ENCODE measurements at regions not wholly inside any gene's neighbourhood (a gene's known extent, or its start where the extent isn't known, plus 50 kb on each side); places are given as distances from the start of the nearest gene placed in this dataset.
A peak's percentile ranks its signal among the peaks of the same experiment; 100 is the strongest.

DNA sequence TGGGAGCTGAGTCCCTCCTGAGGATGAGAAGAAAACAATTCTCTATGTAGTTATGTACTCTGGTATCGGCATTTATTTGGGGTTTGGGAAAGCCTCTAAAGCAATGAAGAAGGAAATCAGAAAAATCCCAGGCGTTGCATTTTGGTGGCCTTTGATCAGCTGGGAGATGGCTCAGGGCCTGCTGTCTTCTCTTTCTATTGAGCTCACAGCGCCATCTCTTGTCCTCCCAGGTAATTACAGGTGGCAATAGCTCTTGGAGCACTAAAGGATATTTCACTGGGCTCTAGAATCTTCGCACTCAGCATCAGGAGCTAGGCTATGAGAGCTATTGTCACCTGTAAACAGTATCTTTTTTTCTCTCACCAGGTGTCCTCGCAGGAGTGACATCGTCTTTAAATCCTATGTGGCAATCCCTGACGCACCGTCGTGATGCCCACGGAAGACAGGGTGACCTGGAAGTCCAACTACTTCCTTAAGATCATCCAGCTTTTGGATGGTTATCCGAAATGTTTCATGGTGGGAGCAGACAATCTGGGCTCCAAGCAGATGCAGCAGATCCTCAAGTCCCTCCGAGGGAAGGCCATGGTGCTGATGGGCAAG lies 76.1 kb upstream of the PMAIP1 start:
- no peaks in the 10 kb centered on the region for H3K4me1 ChIP-seq (ENCODE audit: control insufficient read depth in 2 of 3, insufficient read depth in 2 of 3, low read depth in 1 of 3, low read length in 3 of 3)
- intact Hi-C loops (cut with DNase I): loop anchor here (10.0 kb wide), 1 partner anchor 379 kb away; no protein-coding TSS in a partner anchor
- TF ChIP-seq, protein P1, sequence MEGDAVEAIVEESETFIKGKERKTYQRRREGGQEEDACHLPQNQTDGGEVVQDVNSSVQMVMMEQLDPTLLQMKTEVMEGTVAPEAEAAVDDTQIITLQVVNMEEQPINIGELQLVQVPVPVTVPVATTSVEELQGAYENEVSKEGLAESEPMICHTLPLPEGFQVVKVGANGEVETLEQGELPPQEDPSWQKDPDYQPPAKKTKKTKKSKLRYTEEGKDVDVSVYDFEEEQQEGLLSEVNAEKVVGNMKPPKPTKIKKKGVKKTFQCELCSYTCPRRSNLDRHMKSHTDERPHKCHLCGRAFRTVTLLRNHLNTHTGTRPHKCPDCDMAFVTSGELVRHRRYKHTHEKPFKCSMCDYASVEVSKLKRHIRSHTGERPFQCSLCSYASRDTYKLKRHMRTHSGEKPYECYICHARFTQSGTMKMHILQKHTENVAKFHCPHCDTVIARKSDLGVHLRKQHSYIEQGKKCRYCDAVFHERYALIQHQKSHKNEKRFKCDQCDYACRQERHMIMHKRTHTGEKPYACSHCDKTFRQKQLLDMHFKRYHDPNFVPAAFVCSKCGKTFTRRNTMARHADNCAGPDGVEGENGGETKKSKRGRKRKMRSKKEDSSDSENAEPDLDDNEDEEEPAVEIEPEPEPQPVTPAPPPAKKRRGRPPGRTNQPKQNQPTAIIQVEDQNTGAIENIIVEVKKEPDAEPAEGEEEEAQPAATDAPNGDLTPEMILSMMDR (IDR thresholded peaks at IDR 0.05; ENCODE audit: borderline replicate concordance, extremely low read depth, insufficient read depth): peak; percentile 88
- no peak overlapping the region for H3K4me3 ChIP-seq (ENCODE audit: low read length in 3 of 3)
- no peak overlapping the region for H3K27ac ChIP-seq (ENCODE audit: low read depth in 2 of 2, low read length in 2 of 2)
- H3K36me3 ChIP-seq (ENCODE audit: control insufficient read depth in 2 of 3, insufficient read depth in 3 of 3, low read length in 3 of 3): no peaks in the 10 kb centered on the region
- no peaks in the 10 kb centered on the region for H3K27me3 ChIP-seq (ENCODE audit: control insufficient read depth, insufficient read depth, low read length)
- H3K9me3 ChIP-seq (ENCODE audit: control insufficient read depth in 2 of 3, insufficient read depth in 1 of 3, low read length in 3 of 3): no peaks in the 10 kb centered on the region
- FAIRE-seq (no peak), DNase-seq (peak in 4 of 5 donors; percentile 76 to 93 (median 86))
- no peak overlapping the region for H3K9ac ChIP-seq (ENCODE audit: low read length in 3 of 3)

DNA sequence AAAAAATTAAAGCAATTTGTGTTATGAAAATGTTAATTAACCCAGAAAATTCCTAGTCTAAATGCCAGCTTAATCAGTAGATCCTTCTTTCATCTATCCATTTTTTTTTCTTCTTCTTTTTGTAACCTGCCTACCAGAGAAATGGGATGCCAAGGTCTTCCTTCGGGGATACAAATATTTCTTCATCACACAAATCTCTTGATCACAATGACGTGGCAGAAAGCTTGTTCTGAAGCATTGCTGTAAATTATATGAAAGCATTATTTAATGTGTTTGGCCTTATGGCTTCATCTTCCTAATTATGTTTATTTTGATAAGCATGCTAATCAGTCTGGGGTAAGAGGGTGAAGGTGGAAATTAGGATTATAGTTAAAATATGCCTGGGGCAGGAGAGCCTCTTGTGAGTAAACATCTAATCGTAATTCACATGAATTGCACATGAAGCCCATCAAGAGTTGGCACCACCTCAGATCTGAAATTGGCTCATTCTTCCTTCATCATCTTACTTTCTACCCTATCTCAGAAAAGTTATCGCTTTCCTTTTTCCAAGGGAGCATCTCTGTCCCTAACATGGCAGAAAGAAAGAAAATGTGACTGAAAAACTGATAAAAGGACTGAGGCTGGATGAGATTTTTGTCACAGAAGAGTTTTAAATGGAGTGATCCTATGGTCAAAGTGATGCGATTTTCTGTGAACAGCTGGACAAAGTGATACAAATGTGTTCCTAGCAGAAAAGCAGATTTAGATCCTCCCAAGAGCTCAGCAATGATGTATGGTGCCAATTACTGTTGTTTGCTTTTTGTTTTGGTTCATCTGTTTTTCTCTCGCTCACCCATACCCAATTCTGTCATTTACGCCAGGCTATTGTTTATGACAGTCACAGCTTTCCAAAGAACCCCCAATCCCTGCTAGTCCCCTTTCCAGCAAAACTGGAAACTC lies 76.9 kb upstream of the PMAIP1 start:
- Histone ChIP-seq H3K4me1 (ENCODE audit: control insufficient read depth in 2 of 3, insufficient read depth in 2 of 3, low read depth in 1 of 3, low read length in 3 of 3) (no peaks in the 10 kb centered on the region), H3K9me3 (ENCODE audit: control insufficient read depth in 2 of 3, insufficient read depth in 1 of 3, low read length in 3 of 3) (no peaks in the 10 kb centered on the region), H3K36me3 (ENCODE audit: control insufficient read depth in 2 of 3, insufficient read depth in 3 of 3, low read length in 3 of 3) (no peaks in the 10 kb centered on the region), H3K27me3 (ENCODE audit: control insufficient read depth, insufficient read depth, low read length) (no peaks in the 10 kb centered on the region), H3K4me3 (ENCODE audit: low read length in 3 of 3) (no peak overlapping the region), H3K9ac (ENCODE audit: low read length in 3 of 3) (no peak overlapping the region), H3K27ac (ENCODE audit: low read depth in 2 of 2, low read length in 2 of 2) (no peak overlapping the region)
- FAIRE-seq: no peak
- TF ChIP-seq, protein P1 (IDR thresholded peaks at IDR 0.05; ENCODE audit: borderline replicate concordance, extremely low read depth, insufficient read depth): no peak
- no peak for DNase-seq
- intact Hi-C loops (cut with DNase I): loop anchor here (10.0 kb wide), 1 partner anchor 378 kb away; no protein-coding TSS in a partner anchor

DNA sequence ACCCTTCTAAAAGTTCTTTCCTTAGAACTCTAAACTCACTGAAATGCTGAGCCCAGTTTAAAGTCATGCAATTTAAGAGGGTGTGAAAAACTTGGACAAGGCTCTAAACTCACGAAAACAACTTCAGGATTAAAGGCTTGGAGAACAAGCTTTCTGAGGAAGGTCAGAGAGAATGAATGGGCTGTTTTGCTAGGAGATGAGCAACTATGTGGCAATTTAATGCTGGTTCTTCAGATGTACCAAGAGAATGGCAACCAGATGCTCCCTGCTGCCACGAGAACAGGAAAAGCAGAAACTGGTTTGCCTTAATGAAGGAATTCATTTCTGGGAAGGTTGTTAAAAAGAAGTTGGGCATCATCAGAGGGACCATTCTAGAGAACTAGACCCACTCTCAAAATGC lies 77.8 kb upstream of the PMAIP1 start:
- no peak for FAIRE-seq
- H3K4me3 ChIP-seq (ENCODE audit: low read length in 3 of 3): no peak overlapping the region
- no peaks in the 10 kb centered on the region for H3K36me3 ChIP-seq (ENCODE audit: control insufficient read depth in 2 of 3, insufficient read depth in 3 of 3, low read length in 3 of 3)
- no peak for DNase-seq
- TF ChIP-seq, protein P1 (IDR thresholded peaks at IDR 0.05; ENCODE audit: borderline replicate concordance, extremely low read depth, insufficient read depth): no peak
- no peak overlapping the region for H3K9ac ChIP-seq (ENCODE audit: low read length in 3 of 3)
- no peaks in the 10 kb centered on the region for H3K27me3 ChIP-seq (ENCODE audit: control insufficient read depth, insufficient read depth, low read length)
- intact Hi-C loops (cut with DNase I): loop anchor here (10.0 kb wide), 1 partner anchor 377 kb away; no protein-coding TSS in a partner anchor
- no peaks in the 10 kb centered on the region for H3K4me1 ChIP-seq (ENCODE audit: control insufficient read depth in 2 of 3, insufficient read depth in 2 of 3, low read depth in 1 of 3, low read length in 3 of 3)
- no peaks in the 10 kb centered on the region for H3K9me3 ChIP-seq (ENCODE audit: control insufficient read depth in 2 of 3, insufficient read depth in 1 of 3, low read length in 3 of 3)
- no peak overlapping the region for H3K27ac ChIP-seq (ENCODE audit: low read depth in 2 of 2, low read length in 2 of 2)
